GM23338 (cell line): ENCODE measurements at regions not wholly inside any gene's neighbourhood (a gene's known extent, or its start where the extent isn't known, plus 50 kb on each side); places are given as distances from the start of the nearest gene placed in this dataset.

Experiments used
- ATAC-seq: fragments of 200-7000 bp; cut with Tn5 transposase; 3 replicates; pipeline ENCODE4 v1.9.1; 2020
- DNase-seq: peaks from one replicate; pipeline ENCODE4 v3.0.0-alpha.2; 2015; ENCODE audit warnings: low spot score
- H2AFZ ChIP-seq: fragments of 200-600 bp; sonication (generic); 2 replicates; pipeline ENCODE4 v1.8.0; 2016; ENCODE audit warnings: antibody characterized with exemption, mild to moderate bottlenecking, moderate library complexity
- H3F3A ChIP-seq: fragments of 200-600 bp; sonication (generic); replicated peaks from 2 replicates; pipeline ENCODE4 v1.8.0; 2017; ENCODE audit warnings: antibody characterized with exemption, mixed run types, low read depth
- H3K27ac ChIP-seq: fragments of 200-600 bp; sonication (generic); 2 replicates; pipeline ENCODE4 v1.6.1; 2016; ENCODE audit warnings: low read depth
- H3K27me3 ChIP-seq: fragments of 200-600 bp; sonication (generic); 2 replicates; pipeline ENCODE4 v1.8.0; 2016; ENCODE audit warnings: mild to moderate bottlenecking, mixed run types, moderate library complexity; ENCODE audit not compliant: insufficient read depth
- H3K36me3 ChIP-seq: fragments of 200-600 bp; sonication (generic); 2 replicates; pipeline ENCODE4 v1.8.0; 2016; ENCODE audit warnings: mild to moderate bottlenecking; ENCODE audit not compliant: insufficient read depth
- H3K4me1 ChIP-seq: fragments of 200-600 bp; sonication (generic); 2 replicates; pipeline ENCODE4 v1.8.0; 2016; ENCODE audit warnings: mild to moderate bottlenecking, moderate library complexity; ENCODE audit not compliant: insufficient read depth
- H3K4me2 ChIP-seq: fragments of 200-600 bp; sonication (generic); 2 replicates; pipeline ENCODE4 v1.7.1; 2017; ENCODE audit warnings: mixed run types
- H3K4me3 ChIP-seq: fragments of 200-600 bp; sonication (generic); 2 replicates; pipeline ENCODE4 v1.6.1; 2016; ENCODE audit warnings: mixed run types
- H3K79me2 ChIP-seq: fragments of 200-600 bp; sonication (generic); replicated peaks from 2 replicates; pipeline ENCODE4 v1.8.0; 2017; ENCODE audit warnings: mild to moderate bottlenecking; ENCODE audit not compliant: insufficient read depth
- H3K9me2 ChIP-seq: fragments of 200-600 bp; sonication (generic); 2 replicates; pipeline ENCODE4 v1.8.0; 2017; ENCODE audit not compliant: insufficient read depth
- H4K20me1 ChIP-seq: fragments of 200-600 bp; sonication (generic); replicated peaks from 2 replicates; pipeline ENCODE4 v1.8.0; 2017; ENCODE audit warnings: mild to moderate bottlenecking; ENCODE audit not compliant: insufficient read depth
- H3K27ac Mint-ChIP-seq: 2 replicates; pipeline ENCODE4 v1.8.0; 2020; ENCODE audit warnings: inconsistent platforms, mild to moderate bottlenecking, moderate library complexity, mixed read lengths
- H3K27me3 Mint-ChIP-seq: 3 replicates; pipeline ENCODE4 v1.8.0; 2022; ENCODE audit warnings: low read depth, mild to moderate bottlenecking, moderate library complexity, mixed read lengths, inconsistent platforms; ENCODE audit not compliant: insufficient read depth, poor library complexity
- H3K36me3 Mint-ChIP-seq: 3 replicates; pipeline ENCODE4 v1.8.0; 2021; ENCODE audit warnings: low read depth, mild to moderate bottlenecking, inconsistent platforms, moderate library complexity, mixed read lengths
- H3K4me1 Mint-ChIP-seq: 3 replicates; pipeline ENCODE4 v1.8.0; 2020; ENCODE audit warnings: mild to moderate bottlenecking, inconsistent platforms, mixed read lengths
- H3K4me3 Mint-ChIP-seq: 3 replicates; pipeline ENCODE4 v1.8.0; 2021; ENCODE audit warnings: moderate library complexity, mild to moderate bottlenecking, inconsistent platforms, mixed read lengths
- H3K9me3 Mint-ChIP-seq: 3 replicates; pipeline ENCODE4 v1.8.0; 2020; ENCODE audit warnings: moderate library complexity, mild to moderate bottlenecking, inconsistent platforms, mixed read lengths
- ETS1 ChIP-seq: IDR thresholded peaks from 2 replicates; pipeline ENCODE4 v1.6.1; 2016; ENCODE audit warnings: antibody characterized with exemption
- POLR2AphosphoS5 ChIP-seq: IDR thresholded peaks from 2 replicates; pipeline ENCODE4 v1.6.1; 2016; ENCODE audit warnings: antibody characterized with exemption, low read depth
- ZNF462 ChIP-seq: fragments of 250-450 bp; sonication (Bioruptor Pico); IDR thresholded peaks from 2 replicates; pipeline ENCODE4 v1.5.0; 2020; ENCODE audit warnings: mild to moderate bottlenecking, moderate library complexity

DNA sequence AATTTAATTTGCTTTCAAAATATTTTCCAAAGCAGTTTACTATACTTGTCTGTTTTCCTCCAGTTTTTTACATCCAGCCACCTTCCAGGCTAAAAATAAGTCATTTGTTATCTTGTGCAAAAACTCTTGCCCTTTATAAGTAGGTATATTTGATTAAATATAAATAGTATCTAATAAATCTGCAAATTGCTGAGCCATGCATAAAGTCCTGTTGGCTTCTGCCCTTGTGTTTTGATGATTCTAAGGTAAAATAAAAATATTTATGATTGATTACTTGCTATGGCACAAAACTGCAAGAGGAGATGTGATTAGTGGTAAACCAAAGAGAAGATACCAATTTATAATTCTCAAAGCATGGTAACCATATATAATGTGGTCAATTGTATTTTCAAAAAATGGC lies 1026.7 kb downstream of the EPHA3 start (continued):
- no peak for TF ChIP-seq ZNF462
- no peak for TF ChIP-seq ETS1

DNA sequence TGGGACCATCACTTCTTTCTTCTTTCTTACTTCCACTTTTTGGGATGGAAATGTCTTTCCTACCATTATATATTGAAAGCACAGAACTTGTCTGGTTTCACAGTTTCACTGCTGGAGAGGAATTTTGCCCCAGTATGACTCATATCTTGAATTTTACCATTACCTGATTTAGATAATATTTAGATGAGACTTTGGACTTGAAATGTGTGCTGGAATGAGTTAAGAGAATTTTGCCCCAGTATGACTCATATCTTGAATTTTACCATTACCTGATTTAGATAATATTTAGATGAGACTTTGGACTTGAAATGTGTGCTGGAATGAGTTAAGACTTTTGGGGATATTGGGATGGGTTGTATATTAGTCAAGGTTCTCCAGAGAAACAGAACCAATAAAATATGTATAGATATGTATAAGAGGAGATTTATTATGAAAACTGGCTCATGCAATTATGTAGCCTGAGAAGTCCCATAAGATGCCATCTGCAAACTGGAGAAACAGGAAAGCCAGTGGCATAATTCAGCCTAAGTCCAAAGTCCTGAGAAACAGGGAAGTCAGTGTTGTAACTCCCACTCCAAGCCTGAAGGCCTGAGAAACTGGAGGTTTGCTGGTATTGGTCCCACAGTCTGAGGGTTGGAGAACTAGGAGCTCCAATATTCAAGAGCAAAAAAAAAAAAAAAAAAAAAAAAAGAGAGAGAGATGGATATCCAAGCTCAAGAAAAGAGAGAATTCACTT lies 1029.2 kb downstream of the EPHA3 start:
- TF ChIP-seq POLR2AphosphoS5, result no peak
- H3F3A ChIP-seq, result no peaks in the 10 kb centered on the region
- no peak overlapping the region for H2AFZ ChIP-seq

More for the DNA sequence above, 1029.2 kb downstream of the EPHA3 start:
- Histone ChIP-seq H3K27ac (no peak overlapping the region), H3K27me3 (no peaks in the 10 kb centered on the region), H4K20me1 (no peaks in the 10 kb centered on the region), H3K4me2 (no peak overlapping the region), H3K9me2 (no peaks in the 10 kb centered on the region), H3K36me3 (no peaks in the 10 kb centered on the region), H3K4me1 (no peaks in the 10 kb centered on the region), H3K4me3 (no peak overlapping the region), H3K79me2 (no peaks in the 10 kb centered on the region)
- no peaks in the 10 kb centered on the region for H3K9me3 Mint-ChIP-seq
- ATAC-seq (no peak), DNase-seq (no peak)
- H3K27me3 Mint-ChIP-seq, result no peaks in the 10 kb centered on the region
- no peak overlapping the region for H3K4me3 Mint-ChIP-seq
- no peak overlapping the region for H3K27ac Mint-ChIP-seq
- H3K4me1 Mint-ChIP-seq, result no peaks in the 10 kb centered on the region; the same call in 2 of the 3 replicates
- H3K36me3 Mint-ChIP-seq, result no peaks in the 10 kb centered on the region
